Activated T-helper 2 cell treated with anti-CD3 and anti-CD28 coated beads, Interferon-gamma antibody, Interleukin-2, Interleukin-4, amounts not matched to agents 10 μg/mL and 5 μg/mL and 100 μg/mL, durations not matched to agents 14 hours and 24 hours and 36 hours (primary cell): ENCODE measurements at regions not wholly inside any gene's neighbourhood (a gene's known extent, or its start where the extent isn't known, plus 50 kb on each side); places are given as distances from the start of the nearest gene placed in this dataset.

ENCODE experiments used
- DNase-seq: peaks from one replicate; pipeline ENCODE4 v3.0.0; 2021; ENCODE audit warnings: low spot score
- H3K27ac Mint-ChIP-seq: one replicate; pipeline ENCODE4 v1.8.0; 2021; ENCODE audit warnings: mixed read lengths
- H3K27me3 Mint-ChIP-seq: one replicate; pipeline ENCODE4 v1.8.0; 2021; ENCODE audit warnings: low read depth, mixed read lengths
- H3K36me3 Mint-ChIP-seq: one replicate; pipeline ENCODE4 v1.8.0; 2021; ENCODE audit warnings: low read depth, mixed read lengths
- H3K4me1 Mint-ChIP-seq: one replicate; pipeline ENCODE4 v1.8.0; 2021; ENCODE audit warnings: low read depth, mixed read lengths
- H3K4me3 Mint-ChIP-seq: one replicate; pipeline ENCODE4 v1.8.0; 2021; ENCODE audit warnings: low read depth, mild to moderate bottlenecking, moderate library complexity, mixed read lengths
- H3K9me3 Mint-ChIP-seq: one replicate; pipeline ENCODE4 v1.8.0; 2021; ENCODE audit warnings: mixed read lengths
- intact Hi-C: fragments of 100-400 bp; cut with micrococcal nuclease; formaldehyde crosslinking; loops from one replicate; pipeline ENCODE4 v1.15.1; 2023

DNA sequence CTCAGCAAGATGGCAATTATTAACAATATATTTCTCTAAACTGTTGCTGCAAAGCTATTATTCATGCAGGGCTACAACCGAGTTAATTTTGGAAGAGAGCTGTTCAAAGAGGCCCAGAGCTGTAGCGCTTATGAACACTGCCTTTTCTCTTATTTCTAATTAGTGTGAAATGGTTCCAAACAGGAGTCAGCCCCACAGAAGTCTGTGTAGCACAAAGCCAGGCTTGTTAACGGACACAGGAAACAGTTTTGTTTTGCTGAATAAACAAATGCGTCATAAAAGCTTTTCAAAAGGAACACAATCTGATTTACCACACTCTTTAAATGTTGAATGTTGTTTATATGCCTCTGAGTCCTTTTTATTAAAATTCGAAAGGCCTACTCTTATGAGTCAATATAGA is 396.5 kb downstream of the ANXA1 start:
- Mint-ChIP-seq H3K4me3 (no peak overlapping the region), H3K27ac (no peak overlapping the region), H3K4me1 (no peaks in the 10 kb centered on the region), H3K27me3 (no peaks in the 10 kb centered on the region), H3K9me3 (no peaks in the 10 kb centered on the region), H3K36me3 (no peaks in the 10 kb centered on the region)
- intact Hi-C loops, result no loop called here
- no peak for DNase-seq

DNA sequence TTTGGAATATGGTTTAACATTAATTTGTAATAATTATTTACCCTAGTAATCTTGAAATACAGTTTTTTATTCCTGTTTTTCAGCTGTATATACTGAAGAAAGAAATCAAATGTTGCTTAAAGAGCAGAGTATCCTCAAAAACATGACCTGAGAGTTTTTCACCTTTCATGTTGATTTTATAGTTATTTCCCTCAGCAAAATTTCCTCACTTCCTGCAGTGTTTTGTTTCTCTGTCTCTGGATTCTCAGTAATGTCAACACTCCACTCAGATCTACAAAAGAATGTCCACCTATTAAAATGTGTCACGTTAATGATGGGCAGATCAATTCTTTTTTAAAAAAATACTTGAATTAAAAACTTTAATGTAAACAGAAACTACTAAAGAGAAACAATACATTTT is 398.3 kb downstream of the ANXA1 start:
- H3K4me3 Mint-ChIP-seq, result no peak overlapping the region
- no peak for DNase-seq
- no peaks in the 10 kb centered on the region for H3K9me3 Mint-ChIP-seq
- H3K4me1 Mint-ChIP-seq, result no peaks in the 10 kb centered on the region
- no peaks in the 10 kb centered on the region for H3K36me3 Mint-ChIP-seq
- H3K27ac Mint-ChIP-seq, result no peak overlapping the region
- no peaks in the 10 kb centered on the region for H3K27me3 Mint-ChIP-seq
- intact Hi-C loops, result no loop called here

DNA sequence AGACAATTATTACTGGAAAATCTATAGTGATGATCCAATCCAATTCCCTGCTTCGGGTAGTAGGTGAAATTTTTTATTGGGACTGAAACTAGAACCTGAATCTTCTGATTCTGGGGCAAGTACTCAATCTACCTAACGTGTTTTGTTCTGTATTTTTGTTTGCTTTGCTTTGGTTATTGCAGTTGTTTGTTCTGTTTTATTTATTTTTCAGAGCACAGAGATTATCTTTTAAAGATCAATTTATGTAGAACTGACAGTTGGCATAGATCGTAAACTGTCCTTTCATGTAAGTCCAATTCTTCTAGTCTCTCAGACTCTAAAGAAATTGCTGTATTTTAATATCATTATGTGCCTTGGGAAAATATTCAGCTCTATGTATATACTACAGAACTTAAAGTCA is 401.6 kb downstream of the ANXA1 start:
- Mint-ChIP-seq H3K4me1 (no peaks in the 10 kb centered on the region), H3K9me3 (no peaks in the 10 kb centered on the region), H3K27me3 (no peaks in the 10 kb centered on the region), H3K27ac (no peak overlapping the region), H3K36me3 (no peaks in the 10 kb centered on the region), H3K4me3 (no peak overlapping the region)
- intact Hi-C loops, result no loop called here
- no peak for DNase-seq

DNA sequence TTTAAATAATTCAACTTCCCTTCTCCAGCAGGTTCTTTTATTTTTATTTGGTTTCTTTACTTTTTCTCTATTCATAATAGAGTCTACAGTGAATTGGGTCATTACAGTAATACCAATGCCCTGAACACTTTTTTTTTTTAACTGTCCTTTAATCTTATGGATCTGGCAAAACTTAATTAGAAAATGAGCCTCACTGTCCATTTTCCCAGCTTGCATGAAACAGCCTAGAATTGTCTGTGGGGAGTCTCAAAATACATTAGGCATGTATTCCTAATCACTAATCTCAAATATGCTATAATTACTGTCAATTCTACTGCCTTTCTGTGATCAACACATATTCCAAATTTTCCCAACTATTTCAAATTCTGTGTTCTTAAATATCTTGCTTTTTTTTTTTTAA is 406.8 kb downstream of the ANXA1 start:
- Mint-ChIP-seq H3K36me3 (no peaks in the 10 kb centered on the region), H3K27me3 (no peaks in the 10 kb centered on the region), H3K4me3 (no peak overlapping the region), H3K4me1 (no peaks in the 10 kb centered on the region), H3K27ac (no peak overlapping the region), H3K9me3 (no peaks in the 10 kb centered on the region)
- intact Hi-C loops, result no loop called here
- no peak for DNase-seq

DNA sequence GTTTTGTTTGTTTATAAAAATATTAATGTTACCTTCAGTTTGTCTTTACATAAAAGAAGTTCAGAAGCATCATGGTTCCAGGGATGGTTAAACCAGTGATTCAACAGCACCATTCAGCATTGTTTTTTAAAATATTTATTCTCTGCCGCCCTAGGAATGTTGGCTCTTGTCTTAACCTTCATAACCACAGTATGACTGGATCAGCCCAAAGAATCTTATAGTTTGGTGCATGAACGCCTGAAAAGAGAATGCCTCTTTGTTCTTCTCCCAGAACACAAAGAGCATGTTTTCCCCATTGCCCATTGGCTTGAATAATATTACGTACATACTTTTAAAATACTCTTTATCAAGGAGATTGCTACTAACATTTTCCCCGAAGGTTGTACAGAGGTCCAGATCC is 413.4 kb downstream of the ANXA1 start:
- Mint-ChIP-seq H3K27ac (no peak overlapping the region), H3K4me3 (no peak overlapping the region), H3K4me1 (no peaks in the 10 kb centered on the region), H3K36me3 (no peaks in the 10 kb centered on the region), H3K9me3 (no peaks in the 10 kb centered on the region), H3K27me3 (no peaks in the 10 kb centered on the region)
- intact Hi-C loops, result no loop called here
- no peak for DNase-seq

DNA sequence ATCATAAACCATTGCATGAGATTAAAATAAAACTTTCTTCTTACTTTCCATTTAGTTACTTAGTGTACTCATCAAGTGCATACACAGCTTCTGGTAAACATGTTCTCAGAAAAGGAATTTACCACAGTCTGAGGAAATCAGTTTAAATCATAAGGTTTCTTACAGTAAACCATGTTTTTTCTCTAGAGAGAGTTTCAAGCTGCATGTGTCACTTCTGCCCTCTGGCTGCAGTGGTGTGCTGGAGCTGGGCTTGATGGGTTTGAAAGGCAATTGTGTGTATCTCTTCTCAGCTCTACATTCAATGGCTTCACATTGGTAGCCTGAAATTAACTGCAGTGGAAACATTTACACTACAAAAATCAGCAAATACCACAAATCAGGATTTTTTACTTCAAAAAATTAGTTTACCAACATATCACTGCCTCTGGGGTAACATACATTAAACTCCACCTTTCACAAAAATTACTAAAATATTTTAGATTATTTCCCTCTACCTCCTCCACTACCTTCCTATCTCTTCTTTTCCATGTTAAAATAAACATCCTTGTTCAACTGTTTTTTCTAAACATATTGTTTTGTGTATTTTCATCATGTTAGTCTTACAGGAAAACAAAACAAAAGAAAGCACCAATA is 414.3 kb downstream of the ANXA1 start:
- no peak for DNase-seq
- Mint-ChIP-seq H3K36me3 (no peaks in the 10 kb centered on the region), H3K27me3 (no peaks in the 10 kb centered on the region), H3K27ac (no peak overlapping the region), H3K9me3 (no peaks in the 10 kb centered on the region), H3K4me3 (no peak overlapping the region), H3K4me1 (no peaks in the 10 kb centered on the region)
- intact Hi-C loops, result no loop called here

DNA sequence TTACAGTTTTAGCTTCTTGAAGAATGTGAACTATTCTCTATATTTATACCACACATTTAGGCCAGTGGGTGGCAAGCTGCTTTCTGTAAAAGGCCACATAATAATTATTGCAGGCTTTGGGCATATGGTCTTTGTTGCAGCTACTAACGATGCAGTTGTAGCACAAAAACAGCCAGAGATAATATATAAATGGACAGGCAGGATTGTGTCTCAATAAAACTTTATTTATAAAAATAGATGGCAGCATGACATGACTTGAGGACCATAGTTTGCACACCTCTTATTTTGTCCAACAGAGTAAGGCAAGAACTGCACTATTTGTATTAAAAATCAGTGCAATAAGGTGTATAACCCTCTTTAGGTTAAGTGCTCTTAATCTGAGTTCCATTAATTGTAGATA is 415.0 kb downstream of the ANXA1 start:
- intact Hi-C loops, result no loop called here
- Mint-ChIP-seq H3K4me1 (no peaks in the 10 kb centered on the region), H3K4me3 (no peak overlapping the region), H3K27me3 (no peaks in the 10 kb centered on the region), H3K36me3 (no peaks in the 10 kb centered on the region), H3K27ac (no peak overlapping the region), H3K9me3 (no peaks in the 10 kb centered on the region)
- DNase-seq, result no peak

DNA sequence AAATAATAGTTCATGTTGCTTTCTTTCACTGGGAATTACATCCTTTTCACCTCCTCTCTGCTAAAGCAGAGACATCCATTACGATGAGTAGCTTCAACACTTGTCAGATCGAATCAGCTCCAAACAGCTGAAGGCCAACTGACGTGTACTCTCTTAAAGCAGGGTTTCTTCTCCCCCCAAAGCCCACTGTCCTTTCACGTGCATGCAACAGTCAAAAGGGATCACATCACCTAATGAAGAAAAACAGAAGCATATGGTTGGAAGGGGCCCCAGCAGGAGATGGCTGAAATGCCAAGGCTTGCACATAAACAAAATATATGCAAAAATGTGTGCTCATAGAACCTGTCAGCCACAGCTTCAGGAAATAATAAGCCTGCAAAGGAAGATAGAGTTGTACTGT is 421.6 kb downstream of the ANXA1 start:
- no peaks in the 10 kb centered on the region for H3K9me3 Mint-ChIP-seq
- no peak for DNase-seq
- no peaks in the 10 kb centered on the region for H3K27me3 Mint-ChIP-seq
- H3K4me1 Mint-ChIP-seq, result no peaks in the 10 kb centered on the region
- H3K36me3 Mint-ChIP-seq, result no peaks in the 10 kb centered on the region
- H3K4me3 Mint-ChIP-seq, result no peak overlapping the region
- H3K27ac Mint-ChIP-seq, result no peak overlapping the region
- intact Hi-C loops, result no loop called here

DNA sequence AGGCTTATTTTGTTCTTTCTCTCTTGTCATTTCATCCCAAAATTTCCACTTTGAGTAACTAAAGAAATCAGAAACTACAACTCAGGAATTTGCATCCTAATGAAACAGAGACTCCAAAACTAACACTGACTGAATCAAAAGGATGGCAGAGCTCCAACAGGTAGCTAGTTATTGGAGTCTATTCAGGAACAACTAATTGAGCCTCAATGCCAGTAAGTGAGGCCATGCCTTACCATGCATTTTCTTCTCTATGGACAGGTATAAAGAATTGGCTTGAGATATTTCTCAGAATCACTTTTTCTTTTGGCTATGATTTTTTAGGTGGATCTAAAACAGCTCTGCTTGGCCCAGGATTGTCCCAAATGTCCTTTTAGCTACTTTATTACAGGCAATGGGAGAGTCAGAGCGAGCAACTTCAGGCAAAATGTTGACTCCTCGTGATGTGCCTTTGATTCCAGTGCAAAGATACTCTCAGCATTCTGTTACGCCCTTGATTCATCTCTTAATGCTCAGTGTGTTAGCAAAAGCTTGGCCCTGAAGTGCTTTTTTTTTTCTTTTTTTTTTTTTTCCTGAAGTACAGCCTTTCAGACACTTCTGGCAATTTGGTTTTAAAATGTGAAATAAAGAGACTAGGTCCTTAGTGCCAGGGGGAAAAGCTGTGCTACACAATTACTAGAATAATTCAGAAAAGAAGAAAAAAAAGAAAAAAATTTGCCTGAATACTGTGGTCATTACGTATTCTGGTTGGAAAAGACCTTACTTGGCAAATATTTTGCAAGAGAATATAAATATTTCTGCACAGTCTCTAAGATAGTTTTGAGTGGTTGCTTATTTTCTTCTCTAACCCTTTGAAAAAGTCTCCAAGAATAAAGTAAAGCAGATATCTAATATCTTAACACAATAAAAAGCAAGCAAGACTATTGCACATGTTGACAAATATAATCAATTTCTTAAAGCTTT is 423.7 kb downstream of the ANXA1 start:
- Mint-ChIP-seq H3K9me3 (no peaks in the 10 kb centered on the region), H3K36me3 (no peaks in the 10 kb centered on the region), H3K27ac (no peak overlapping the region), H3K4me3 (no peak overlapping the region), H3K4me1 (no peaks in the 10 kb centered on the region), H3K27me3 (no peaks in the 10 kb centered on the region)
- intact Hi-C loops, result no loop called here
- no peak for DNase-seq

DNA sequence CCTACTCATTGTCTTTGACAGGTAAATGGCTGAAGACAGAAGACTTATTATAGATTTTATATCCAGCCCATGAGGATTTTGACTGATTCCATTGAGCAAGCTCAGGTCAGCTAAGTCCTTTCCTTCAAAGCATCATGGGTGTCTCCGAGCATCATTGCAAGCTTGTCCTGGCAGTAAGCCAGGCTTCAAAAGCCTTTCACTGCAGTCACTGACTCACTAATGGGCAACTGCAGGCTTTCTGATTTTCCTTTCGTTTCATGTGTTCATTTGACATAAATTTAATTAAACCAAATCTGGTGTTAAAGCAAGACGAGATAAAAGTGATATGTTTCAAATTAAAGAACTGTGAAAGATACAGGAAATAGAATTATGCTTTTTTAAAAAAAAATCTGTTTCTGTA is 426.2 kb downstream of the ANXA1 start:
- no peak overlapping the region for H3K4me3 Mint-ChIP-seq
- no peaks in the 10 kb centered on the region for H3K36me3 Mint-ChIP-seq
- no peaks in the 10 kb centered on the region for H3K4me1 Mint-ChIP-seq
- H3K27ac Mint-ChIP-seq, result no peak overlapping the region
- no peaks in the 10 kb centered on the region for H3K9me3 Mint-ChIP-seq
- no peaks in the 10 kb centered on the region for H3K27me3 Mint-ChIP-seq
- no peak for DNase-seq
- intact Hi-C loops, result no loop called here

DNA sequence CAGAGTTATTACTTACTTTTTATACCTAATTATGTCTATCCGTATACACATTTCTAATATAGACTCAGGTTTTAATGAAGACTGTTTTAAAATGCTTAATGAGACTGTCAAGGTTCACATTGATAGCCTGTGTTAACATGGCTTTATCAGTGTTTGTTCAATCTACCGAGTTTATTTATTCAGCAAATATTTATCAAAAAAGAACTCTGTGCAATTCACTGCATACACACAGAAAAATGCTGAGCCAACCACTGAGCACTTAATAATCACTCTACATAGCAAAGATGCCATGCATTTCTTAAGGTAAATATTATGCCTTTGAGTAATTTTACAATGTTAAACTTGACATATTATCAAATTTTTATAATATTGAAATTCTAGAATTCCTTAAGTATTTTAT is 428.2 kb downstream of the ANXA1 start:
- intact Hi-C loops, result no loop called here
- H3K36me3 Mint-ChIP-seq, result no peaks in the 10 kb centered on the region
- no peak overlapping the region for H3K27ac Mint-ChIP-seq
- H3K27me3 Mint-ChIP-seq, result no peaks in the 10 kb centered on the region
- no peak overlapping the region for H3K4me3 Mint-ChIP-seq
- H3K9me3 Mint-ChIP-seq, result no peaks in the 10 kb centered on the region
- no peak for DNase-seq
- H3K4me1 Mint-ChIP-seq, result no peaks in the 10 kb centered on the region

DNA sequence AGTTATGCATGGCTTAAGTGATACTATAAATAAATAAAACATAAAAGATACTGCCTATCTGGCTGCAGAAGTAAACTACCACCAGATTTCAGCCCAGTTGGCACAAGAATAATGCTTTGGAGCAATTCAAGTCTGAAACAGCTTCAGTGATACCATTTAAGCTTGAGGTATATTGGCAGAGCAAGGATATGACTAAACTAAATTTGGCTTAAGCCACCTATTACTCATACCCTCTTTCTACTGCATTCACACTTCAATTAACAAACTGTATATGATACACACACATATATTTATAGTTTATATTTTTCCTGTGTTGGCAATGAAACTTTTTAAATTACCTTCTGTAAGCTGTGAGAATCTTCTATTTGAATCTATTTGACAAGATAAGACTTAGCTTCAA is 431.9 kb downstream of the ANXA1 start:
- Mint-ChIP-seq H3K4me1 (no peaks in the 10 kb centered on the region), H3K27me3 (no peaks in the 10 kb centered on the region), H3K36me3 (no peaks in the 10 kb centered on the region), H3K4me3 (no peak overlapping the region), H3K9me3 (no peaks in the 10 kb centered on the region), H3K27ac (no peak overlapping the region)
- DNase-seq, result no peak
- intact Hi-C loops, result no loop called here

DNA sequence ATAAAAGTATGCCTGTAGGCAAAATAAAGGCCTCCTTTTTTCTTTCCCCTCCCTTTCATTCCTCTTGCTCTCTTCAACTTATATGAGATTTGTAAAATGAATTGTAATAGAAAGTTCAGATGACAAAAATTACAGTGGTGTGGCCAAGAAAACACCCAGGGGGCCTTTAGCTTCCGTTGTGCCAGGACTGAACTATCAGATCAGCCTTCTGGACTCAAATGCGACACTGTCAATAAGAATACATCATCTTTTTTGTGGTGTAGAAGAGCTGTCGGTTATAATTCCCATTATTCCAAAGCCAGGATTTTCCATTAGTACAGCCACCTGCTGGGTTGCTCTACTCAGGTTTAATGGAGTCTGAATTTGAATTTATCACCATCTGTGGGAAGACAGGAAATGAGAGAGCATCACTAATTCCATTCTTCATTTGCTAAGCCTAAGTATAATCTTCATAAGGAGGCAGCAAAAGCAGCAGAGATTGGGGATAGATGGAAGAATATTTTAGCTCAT is 443.4 kb downstream of the ANXA1 start:
- intact Hi-C loops, result no loop called here
- no peak overlapping the region for H3K4me3 Mint-ChIP-seq
- no peaks in the 10 kb centered on the region for H3K9me3 Mint-ChIP-seq
- H3K4me1 Mint-ChIP-seq, result no peaks in the 10 kb centered on the region
- H3K27ac Mint-ChIP-seq, result no peak overlapping the region
- no peaks in the 10 kb centered on the region for H3K36me3 Mint-ChIP-seq
- no peak for DNase-seq
- no peaks in the 10 kb centered on the region for H3K27me3 Mint-ChIP-seq
